GM21717 (cell line): ENCODE measurements at regions not wholly inside any gene's neighbourhood (a gene's known extent, or its start where the extent isn't known, plus 50 kb on each side); places are given as distances from the start of the nearest gene placed in this dataset.
"Not testable (repeated sequence)": the region's sequence is repeated elsewhere in the genome, so short reads cannot be mapped to it uniquely, and the experiment has no call there.

Experiments used
- ATAC-seq: cut with Tn5 transposase; IDR thresholded peaks from one replicate; pipeline ENCODE4 v1.9.1; 2021; ENCODE audit warnings: mild to moderate bottlenecking, moderate library complexity; ENCODE audit not compliant: unreplicated experiment

DNA sequence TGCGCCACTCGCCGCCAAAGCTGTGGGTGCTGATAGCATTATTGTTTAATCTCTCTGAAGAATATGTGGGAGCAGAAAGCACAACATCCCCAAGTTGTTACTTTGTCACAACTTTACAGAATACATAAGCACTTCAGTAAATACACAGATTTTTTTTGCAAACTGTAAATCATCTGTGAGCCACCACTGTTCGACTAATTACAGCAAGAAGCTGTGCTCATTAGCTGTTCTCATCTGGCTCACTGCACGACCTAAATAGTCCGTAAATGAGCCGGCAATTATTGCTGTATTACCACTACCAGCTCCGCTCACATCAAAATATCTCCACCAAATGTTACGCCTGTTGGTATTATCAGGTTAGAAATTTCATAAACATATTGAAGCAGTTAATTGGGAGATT is 228.9 kb upstream of the PRKD1 start:
- ATAC-seq = no peak

DNA sequence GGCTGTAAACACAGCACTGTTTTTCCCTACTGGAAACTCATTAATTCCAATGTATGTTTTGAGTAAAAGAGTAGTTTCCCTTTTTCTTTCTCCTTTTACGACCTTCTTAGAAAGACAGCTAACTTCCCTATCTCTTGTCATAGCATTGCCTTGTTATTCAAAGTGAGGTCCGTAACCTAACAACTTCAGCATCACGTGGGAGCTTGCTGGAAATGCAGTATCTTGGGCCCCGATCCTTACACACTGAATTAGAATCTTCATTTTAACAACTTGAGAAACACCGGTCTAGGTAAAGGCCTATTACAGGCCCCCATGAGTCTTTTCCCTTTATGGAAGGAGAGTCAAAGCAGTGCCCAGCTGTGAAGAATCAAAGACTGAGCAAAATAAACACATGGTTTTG is 230.7 kb upstream of the PRKD1 start:
- no peak for ATAC-seq

DNA sequence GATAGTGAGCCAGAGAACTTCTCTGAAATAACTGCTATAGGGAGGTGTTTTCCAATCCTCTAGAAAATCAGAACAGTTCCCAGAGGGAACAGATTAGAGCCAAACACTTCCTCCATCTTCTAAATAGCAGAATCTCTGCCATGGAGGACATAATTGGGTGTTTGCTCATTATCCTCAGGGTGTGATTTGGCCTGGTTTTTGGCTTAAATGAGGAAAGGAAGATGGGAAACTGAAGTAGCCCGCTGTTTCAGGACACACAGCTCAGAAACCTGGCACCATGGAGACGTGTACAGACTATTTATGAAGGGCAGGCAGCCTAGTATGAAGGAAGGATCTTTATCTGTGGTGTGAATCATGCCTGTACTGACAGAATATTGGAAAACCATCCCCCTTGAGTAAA is 231.7 kb upstream of the PRKD1 start:
- ATAC-seq = no peak

DNA sequence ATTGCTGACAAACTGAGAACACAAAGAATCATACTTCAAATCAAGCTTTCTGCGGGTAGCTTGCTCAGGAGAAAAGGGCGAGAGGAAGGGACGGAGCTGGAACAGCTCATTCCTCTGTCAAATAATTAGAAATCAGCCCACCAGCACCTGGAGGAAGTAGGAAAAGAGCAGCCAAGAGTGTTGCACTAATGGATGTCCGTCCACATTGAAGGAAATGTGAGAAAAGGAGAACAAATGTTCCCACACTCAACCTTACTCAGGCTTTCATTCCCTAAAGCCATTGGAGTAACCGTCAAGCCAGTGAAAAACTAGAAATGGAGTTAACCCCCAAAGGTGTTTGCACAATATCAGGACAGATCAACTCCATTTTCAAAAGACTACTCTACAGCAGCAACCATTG is 233.0 kb upstream of the PRKD1 start:
- ATAC-seq = no peak

- no peak for ATAC-seq
These were observed 234.4 kb upstream of the PRKD1 start for GRCh38 chr14:30162066-30162465.

GRCh38 chr14:30165255-30165654 is 237.6 kb upstream of the PRKD1 start:
- no peak for ATAC-seq

GRCh38 chr14:30177781-30178180 is 250.1 kb upstream of the PRKD1 start:
- ATAC-seq = no peak

GRCh38 chr14:30179381-30180130 is 251.9 kb upstream of the PRKD1 start:
- ATAC-seq = no peak

GRCh38 chr14:30180219-30180618 is 252.6 kb upstream of the PRKD1 start:
- no peak for ATAC-seq

- ATAC-seq = no peak
These were observed 258.2 kb upstream of the PRKD1 start for GRCh38 chr14:30185832-30186231.

DNA sequence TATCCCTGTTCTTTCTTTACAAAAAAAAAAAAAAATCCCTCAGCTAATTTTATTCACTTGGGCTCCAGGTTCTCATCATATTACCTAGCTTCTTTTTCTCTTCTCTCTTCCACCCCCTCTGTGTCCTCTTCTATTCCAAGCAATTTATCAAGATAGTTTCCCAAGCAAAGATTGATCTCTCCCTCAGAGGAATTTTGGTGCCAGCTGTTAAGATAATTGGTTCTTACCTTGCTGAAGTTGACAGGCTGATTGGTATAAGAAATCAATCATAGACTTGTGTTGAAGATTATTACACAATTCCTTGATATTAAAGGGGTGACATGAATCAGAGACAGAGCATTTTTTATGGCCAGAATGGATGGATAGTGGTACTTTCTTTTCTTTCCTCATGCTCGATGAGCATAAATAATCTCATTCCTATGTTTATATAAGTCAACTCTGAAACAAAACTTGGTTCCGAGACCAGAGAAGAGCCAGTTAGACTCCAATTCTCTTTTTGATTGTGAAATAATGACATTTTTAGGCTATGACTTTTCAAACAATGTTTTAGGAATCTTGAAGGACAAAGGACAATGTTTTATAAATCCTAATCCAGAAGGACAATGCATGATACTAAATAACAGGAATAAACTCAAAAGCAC is 264.1 kb upstream of the PRKD1 start:
- ATAC-seq = no peak

DNA sequence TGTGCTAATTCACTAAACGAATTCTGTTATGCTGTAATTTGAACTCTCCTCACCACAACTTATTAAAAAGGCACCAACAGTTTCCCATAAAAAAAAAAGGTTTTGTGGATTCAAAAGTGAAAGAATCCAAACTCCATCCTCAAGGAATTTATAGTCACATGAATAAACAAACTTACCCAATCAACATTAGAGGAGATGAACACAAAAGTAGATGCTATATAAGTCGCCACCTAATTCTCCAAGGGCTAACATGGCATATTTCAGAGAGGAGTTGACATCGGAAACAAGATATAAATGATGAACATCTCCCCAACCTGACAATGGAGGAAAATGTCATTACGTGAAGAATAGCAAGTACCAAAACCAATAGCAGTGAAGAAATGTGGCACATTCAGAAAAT is 265.5 kb upstream of the PRKD1 start:
- ATAC-seq = no peak

GRCh38 chr14:30193845-30194501 is 266.3 kb upstream of the PRKD1 start:
- no peak for ATAC-seq

GRCh38 chr14:30194741-30195148 is 267.1 kb upstream of the PRKD1 start:
- no peak for ATAC-seq

DNA sequence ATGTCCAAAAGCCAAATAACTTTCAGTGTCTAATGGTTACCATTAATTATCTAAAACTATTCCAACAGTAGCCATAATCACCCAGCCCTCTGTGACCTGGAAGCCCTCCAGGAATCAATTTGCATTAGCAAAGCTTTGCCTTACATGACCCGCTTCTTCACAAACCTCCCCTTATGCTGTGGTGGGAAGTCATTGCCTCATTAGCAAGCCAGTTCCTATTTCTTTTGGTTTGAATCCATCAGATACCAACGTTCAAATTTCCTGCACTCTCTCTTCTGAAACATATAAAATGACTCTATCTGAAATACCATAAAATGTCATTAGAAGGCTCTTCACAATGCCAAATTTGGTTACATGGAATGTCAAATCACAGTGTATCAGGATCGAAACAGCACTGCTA is 268.3 kb upstream of the PRKD1 start:
- ATAC-seq = no peak

- ATAC-seq = no peak
These were observed 269.2 kb upstream of the PRKD1 start for GRCh38 chr14:30196861-30197260.

DNA sequence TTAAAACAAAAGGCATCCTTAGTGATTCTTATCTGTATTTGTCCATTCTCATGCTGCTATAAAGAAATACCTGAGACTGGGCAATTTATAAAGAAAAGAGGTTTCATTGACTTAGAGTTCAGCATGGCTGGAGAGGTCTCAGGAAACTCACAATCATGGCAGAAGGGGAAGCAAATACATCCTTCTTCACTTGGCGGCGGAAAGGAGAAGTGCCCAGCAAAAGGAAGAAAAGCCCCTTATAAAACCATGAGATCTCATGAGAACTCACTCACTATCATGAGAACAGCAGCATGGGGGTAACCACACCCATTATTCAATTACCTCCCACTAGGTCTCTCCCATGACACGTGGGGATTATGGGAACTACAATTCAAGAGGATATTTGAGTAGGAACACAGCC is 271.1 kb upstream of the PRKD1 start:
- not testable (repeated sequence) for ATAC-seq

- no peak for ATAC-seq
These were observed 276.9 kb upstream of the PRKD1 start for GRCh38 chr14:30204431-30204980.

GRCh38 chr14:30209136-30209535 is 281.5 kb upstream of the PRKD1 start:
- no peak for ATAC-seq

DNA sequence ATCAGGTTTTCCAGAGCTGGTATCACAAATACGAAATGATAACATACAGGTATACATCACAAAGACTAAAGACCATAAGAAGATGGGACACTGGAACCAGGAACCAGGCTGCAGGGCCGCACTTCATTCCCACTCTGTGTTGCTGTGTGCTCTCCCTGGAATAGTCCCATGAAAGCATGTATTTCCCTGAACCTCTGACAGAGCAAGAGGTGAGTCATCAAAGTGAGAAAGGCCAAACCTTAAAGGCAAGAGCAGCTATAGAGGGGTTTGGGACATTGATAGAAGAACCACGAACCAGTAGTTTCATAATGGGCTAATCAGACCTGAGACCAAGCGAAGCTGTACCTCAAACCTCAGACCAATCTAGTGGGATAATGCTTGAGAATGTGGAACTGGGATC is 283.0 kb upstream of the PRKD1 start:
- ATAC-seq = no peak

- no peak for ATAC-seq
These were observed 283.7 kb upstream of the PRKD1 start for GRCh38 chr14:30211326-30211725.

GRCh38 chr14:30214014-30214413 is 286.4 kb upstream of the PRKD1 start:
- ATAC-seq = no peak
